ENCODE measurements at regions not wholly inside any gene's neighbourhood (a gene's known extent, or its start where the extent isn't known, plus 50 kb on each side); places are given as distances from the start of the nearest gene placed in this dataset.

DNA sequence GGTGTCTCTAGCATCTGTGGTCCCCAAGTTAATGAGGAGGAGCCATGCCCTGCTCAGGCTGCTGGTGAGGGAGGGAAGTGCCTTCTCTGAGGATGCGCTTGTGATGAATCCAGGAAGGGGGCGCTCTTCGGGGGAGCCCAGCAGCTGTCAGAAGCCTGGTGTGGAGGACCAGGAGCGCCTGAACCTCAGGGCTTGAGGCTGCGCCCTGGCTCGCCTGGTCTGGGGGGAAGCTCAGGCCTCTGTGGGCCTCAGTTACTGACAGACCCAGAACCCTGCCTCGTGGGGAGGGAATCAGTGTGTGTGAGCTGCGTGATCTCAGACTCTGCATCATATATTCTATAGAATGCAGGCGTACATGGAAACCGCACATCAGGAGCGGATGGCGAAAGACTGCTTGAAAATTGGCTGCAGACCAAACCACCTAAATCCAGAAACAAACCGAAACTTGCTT is 126.1 kb downstream of the SEC14L1 start (continued):
- TF ChIP-seq TAF7 (optimal IDR thresholded peaks at IDR 0.05; ENCODE audit: borderline replicate concordance, low read depth, low read length), result no peak
- no peak for TF ChIP-seq SP4 (IDR thresholded peaks at IDR 0.05; ENCODE audit: low read length)
- TF ChIP-seq RBBP5 (IDR thresholded peaks at IDR 0.05; ENCODE audit: borderline replicate concordance, low read depth, low read length), result no peak
- TF ChIP-seq SIN3A (conservative IDR thresholded peaks at IDR 0.05 in 1 of 2, IDR thresholded peaks at IDR 0.05 in 1 of 2; ENCODE audit: low read depth in 1 of 2, low read length in 2 of 2), result peak in 1 of 2 experiments; percentile 84; a peak in 1 of 4 replicates
- TF ChIP-seq CREB1 (IDR thresholded peaks at IDR 0.05), result peak; percentile 67; the same call in 1 of the 2 replicates
- TF ChIP-seq POU5F1 (IDR thresholded peaks at IDR 0.05; ENCODE audit: low read depth, low read length), result no peak
- TF ChIP-seq TEAD4 (IDR thresholded peaks at IDR 0.05; ENCODE audit: low read depth, low read length), result no peak
- TF ChIP-seq SRF (IDR thresholded peaks at IDR 0.05; ENCODE audit: low read depth, low read length), result no peak
- TF ChIP-seq, protein P1, sequence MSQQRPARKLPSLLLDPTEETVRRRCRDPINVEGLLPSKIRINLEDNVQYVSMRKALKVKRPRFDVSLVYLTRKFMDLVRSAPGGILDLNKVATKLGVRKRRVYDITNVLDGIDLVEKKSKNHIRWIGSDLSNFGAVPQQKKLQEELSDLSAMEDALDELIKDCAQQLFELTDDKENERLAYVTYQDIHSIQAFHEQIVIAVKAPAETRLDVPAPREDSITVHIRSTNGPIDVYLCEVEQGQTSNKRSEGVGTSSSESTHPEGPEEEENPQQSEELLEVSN (IDR thresholded peaks at IDR 0.05), result no peak
- TF ChIP-seq KDM4A (IDR thresholded peaks at IDR 0.05; ENCODE audit: low read depth, low read length, severe bottlenecking), result no peak
- TF ChIP-seq, protein P2, sequence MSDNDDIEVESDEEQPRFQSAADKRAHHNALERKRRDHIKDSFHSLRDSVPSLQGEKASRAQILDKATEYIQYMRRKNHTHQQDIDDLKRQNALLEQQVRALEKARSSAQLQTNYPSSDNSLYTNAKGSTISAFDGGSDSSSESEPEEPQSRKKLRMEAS (IDR thresholded peaks at IDR 0.05), result peak; percentile 42; the same call in 1 of the 2 replicates
- no peak for TF ChIP-seq NRF1 (IDR thresholded peaks at IDR 0.05; ENCODE audit: low read depth, low read length)
- TF ChIP-seq EP300 (IDR thresholded peaks at IDR 0.05; ENCODE audit: borderline replicate concordance in 1 of 2, low read depth in 2 of 2, low read length in 2 of 2), result no peak
- no peak for TF ChIP-seq EZH2 (IDR thresholded peaks at IDR 0.05; ENCODE audit: low read depth, low read length, severe bottlenecking)
- TF ChIP-seq RXRA (IDR thresholded peaks at IDR 0.05; ENCODE audit: insufficient read depth, low read depth, low read length), result no peak
- no peak for TF ChIP-seq HDAC2 (IDR thresholded peaks at IDR 0.05; ENCODE audit: borderline replicate concordance in 1 of 2, low read depth in 2 of 2, low read length in 2 of 2)
- no peak for TF ChIP-seq ZNF274 (IDR thresholded peaks at IDR 0.05; ENCODE audit: borderline replicate concordance, extremely low read depth, low read length)
- no peak for TF ChIP-seq CHD1 (IDR thresholded peaks at IDR 0.05; ENCODE audit: low read depth, low read length)
- no peak for TF ChIP-seq RFX5 (IDR thresholded peaks at IDR 0.05; ENCODE audit: borderline replicate concordance, low read depth, low read length)
- no peak for TF ChIP-seq SIX5 (IDR thresholded peaks at IDR 0.05; ENCODE audit: low read depth, low read length)
